GM21515 (cell line): ENCODE measurements at regions not wholly inside any gene's neighbourhood (a gene's known extent, or its start where the extent isn't known, plus 50 kb on each side); places are given as distances from the start of the nearest gene placed in this dataset.
A peak's percentile ranks its signal among the peaks of the same experiment; 100 is the strongest.

ENCODE experiments used
- ATAC-seq: cut with Tn5 transposase; IDR thresholded peaks from one replicate; pipeline ENCODE4 v1.9.1; 2021; ENCODE audit not compliant: unreplicated experiment

DNA sequence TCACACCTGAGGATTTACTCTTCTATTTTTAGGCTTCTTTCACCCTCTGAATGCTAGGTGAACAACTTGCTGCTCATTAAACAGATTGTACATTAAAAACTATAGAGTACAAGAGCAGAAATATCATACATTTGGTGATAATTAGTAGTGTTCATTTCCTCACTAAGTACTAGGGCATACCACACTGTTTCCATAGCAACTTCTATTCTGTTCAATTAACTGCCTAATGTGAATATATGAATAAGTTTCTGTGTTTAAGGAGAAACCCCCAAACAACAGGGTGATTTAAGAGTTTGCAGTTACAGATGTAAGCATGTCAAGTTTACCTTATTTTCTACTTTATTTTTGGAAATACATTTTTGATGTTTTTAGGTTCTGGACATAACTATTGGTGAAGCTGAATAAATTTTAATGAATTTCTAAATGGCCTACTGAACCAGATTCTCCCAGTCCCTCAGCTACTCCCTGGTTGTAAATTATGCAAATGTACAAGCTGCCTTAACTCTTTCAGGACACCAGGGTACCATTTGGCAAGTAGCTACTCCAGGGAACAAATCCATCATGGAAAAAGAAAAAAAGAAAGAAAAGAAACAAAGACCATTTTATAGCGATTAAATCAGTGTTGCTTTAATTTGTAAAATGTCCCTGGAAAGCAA is 199.8 kb upstream of the NAV3 start:
- no peak for ATAC-seq

DNA sequence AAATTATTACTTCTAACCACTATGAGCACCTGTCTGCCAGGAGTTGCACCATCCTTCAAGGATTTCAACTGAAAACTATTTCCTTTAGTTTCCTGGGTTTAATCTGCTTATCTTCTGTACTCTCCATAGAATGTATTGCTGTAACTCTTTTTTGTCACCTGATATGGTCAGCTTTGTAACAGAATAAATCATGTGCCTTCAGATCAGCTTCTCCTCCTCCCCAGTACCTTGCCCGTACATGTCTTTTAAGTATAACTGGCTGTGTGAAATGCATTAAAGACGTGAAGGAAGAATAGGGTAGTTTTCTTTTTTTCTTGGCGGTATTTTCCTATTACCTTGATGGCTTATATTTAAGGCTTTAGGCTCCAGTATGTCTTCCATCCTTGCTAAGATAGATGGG is 200.3 kb upstream of the NAV3 start:
- ATAC-seq: no peak

DNA sequence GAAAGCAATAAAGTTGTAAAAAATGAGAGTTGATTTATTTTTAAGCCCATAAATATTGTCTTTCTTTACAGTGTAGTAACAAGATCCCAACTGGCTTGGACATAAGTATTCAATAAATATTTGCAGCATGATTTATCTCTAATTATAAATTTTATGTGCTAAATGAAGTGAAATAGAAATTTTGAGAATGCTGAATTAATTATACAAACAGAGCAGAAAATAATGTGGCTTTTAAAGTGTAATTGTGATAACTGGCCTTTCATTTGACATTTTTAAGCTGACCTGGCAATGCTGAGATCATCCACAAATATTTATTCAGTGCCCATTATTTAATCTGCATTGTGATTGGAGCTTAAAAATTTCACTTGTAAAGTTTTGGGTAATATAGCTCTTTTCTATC is 201.6 kb upstream of the NAV3 start:
- ATAC-seq: no peak

DNA sequence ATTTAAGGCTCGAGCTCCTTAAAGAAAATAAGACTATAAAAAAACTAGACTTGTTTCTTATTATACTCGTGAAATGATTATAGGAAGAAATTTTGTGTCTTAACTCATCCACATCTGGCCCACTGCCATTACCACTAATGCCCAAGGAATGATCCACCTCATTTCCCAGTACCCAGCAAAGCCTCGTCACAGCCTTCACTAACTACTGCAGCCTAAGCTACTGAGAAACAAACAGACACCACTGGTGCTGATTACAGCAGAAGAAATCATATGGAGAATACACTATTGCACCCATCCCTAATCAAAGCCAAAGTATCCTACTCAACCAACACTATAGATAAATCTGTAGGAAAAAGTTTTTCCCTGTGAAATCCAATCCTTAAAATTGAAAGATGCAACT is 205.3 kb upstream of the NAV3 start:
- no peak for ATAC-seq

DNA sequence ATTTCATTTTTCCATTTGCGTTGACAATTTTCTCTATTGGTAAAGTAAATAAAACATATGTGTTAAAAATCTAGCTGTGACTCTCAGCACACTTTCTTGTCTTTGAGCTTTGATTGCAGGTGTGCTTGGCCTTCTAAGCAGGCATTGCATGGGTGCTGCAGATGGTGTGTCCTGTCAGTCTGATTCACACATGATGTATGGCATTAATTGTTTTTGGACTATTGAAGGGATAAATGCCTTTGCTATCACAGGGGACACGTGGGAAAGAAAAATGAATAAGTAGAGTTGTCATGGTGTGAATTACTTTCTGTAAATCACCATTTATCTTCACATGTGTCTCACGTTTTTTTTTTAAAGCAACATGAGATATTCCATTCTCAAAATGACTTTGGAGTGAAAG is 211.3 kb upstream of the NAV3 start:
- ATAC-seq: no peak

DNA sequence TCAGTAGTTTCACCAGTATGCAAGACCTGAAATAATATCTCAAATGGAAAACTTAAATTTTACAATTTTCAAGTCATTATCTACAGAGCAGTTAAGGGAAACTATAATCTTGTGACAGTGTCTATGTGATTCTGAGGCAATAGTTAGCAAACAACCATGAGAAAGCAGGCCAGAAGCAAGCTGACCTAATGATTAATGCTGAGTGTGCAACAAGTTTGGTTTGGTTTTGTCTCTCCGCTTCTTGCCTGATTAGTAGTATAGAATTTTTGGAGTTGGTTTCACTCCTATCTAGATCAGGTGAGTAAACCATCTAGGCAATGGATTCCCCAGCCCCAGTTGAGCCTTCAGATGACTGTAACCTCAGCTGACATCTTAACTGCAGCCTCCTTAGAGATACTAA is 212.9 kb upstream of the NAV3 start:
- ATAC-seq: no peak

DNA sequence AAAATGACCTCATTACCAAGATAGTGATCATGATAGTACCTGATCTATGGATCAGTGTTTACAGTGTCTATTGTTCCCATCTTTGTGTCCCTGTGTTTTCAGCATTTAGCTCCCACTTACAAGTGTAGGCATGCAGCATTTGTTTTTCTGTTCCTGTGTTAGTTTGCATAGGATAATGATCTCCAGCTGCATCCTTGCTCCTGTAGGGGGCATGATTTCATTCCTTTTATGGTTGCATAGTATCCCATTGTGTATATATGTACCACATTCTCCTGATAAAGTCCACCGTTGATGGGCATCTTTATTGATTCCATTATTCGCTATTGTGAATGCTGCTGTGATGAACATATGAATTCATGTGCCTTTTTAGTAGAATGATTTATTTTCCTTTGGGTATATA is 215.4 kb upstream of the NAV3 start:
- ATAC-seq: no peak

DNA sequence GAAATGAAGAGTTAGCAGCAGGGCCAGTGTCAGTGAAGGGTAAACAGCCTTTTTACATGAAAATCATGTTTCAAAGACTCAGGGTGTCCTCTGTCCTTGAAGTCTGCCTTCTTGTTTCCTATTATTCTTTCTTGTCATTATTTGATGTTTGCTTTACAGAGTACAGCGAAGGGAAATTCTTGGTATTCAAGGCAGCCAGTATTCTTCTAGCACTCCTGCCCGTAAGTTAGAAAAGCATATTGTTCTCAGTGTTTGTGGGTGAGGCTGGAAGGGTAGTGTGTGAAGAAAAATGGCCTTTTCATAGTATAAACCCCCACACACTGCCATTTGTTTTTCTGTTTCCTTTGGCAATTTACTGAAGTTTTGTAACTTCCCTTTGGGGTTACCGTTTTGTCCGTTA is 217.3 kb upstream of the NAV3 start:
- ATAC-seq: no peak

DNA sequence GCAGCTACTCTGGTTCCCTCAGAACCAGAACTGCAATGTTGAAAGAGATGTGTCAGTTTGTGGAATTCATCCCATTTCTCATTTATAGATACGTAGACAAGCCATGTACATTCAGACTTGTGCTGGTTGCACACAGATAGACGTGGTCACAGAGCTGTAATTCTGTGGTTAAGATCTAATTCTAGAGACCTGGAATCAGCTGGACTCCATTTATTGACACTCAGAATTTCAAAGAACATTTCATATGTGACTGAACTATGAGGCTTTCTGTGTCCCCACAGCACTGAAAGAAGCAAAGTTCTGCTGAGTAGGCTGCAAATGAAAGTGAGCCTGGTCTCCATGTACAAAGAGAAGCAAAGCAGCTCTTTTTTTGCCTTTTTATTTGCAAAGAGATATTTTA is 220.2 kb upstream of the NAV3 start:
- ATAC-seq: no peak

DNA sequence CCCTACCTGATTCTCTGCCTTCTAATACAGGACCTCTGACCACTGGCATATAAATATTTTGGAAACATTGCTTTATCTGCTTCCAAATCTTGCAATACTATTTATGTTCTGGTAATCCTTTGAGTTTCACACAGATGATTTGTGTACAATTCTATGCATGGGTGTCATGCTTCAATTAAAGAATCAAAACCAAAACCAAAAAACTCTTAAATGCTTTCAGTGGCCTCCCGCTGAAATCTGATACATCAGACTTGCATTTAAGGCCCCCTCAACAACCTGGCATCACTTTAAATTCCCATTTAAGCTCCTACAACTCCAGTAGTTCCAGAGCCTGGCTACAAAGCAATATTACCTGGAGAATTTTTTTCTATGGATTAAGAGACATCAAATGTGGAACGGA is 221.7 kb upstream of the NAV3 start:
- ATAC-seq: no peak

DNA sequence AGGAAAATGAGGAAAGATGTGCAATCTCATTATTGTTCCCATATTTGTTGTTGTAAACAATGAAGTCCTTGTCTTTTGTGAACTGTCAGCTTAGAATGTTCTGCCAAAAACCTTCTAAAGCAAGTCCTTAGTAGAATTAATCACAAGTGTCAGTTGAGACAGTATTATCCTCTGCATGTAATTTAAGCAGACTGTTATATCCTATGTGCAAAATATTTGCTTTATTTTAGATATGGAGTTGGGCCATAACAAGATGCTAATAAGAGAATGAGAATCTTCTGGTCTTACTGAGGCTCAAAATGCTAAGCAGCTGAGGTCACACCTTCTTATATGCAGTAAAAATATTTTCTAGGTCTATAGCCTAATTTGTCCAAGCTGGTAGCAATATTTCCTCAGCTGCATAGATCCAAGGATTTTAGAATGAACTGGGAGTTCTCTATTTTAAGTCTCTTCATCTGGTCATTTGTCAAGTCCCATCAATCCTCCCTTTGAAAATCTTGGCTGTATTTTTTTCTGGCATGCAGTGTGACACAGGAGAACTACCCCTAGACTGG is 222.3 kb upstream of the NAV3 start:
- no peak for ATAC-seq

DNA sequence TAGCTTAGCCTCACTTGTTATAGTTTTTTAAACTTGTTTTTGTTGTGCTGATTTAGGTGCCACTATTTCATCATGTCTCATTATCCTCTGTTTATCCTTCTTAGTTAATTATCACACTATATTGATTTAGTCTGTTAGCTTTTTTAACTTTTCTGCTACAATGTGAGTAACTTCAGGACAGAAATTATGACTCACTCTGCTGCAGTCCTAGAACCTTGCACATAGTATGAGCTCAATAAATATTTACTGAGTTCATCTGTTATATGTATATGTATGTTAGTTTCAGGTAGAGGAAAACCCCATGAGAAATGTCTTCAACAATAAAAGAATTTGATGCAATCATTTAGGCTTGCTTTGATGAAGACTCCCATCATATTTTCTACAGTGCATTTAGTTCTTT is 224.3 kb upstream of the NAV3 start:
- ATAC-seq: no peak

DNA sequence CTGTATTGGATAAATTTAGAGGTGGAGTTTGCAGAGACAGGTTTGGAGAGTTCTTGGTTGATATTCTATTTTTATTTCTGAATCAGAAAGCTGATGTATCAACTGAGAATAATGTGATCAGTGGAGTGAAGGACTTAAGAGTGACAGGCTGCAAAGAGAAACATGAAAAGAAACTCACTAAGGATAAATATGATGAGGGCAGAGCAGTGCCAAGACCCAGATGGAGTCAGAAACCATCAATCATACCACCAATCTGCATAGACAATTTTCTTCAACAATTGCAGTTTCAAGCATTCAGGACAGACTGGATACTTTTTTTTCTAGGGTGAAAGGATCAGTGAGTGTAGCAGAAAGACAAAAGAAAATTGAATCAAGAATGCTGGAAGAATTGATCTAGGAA is 226.7 kb upstream of the NAV3 start:
- no peak for ATAC-seq

DNA sequence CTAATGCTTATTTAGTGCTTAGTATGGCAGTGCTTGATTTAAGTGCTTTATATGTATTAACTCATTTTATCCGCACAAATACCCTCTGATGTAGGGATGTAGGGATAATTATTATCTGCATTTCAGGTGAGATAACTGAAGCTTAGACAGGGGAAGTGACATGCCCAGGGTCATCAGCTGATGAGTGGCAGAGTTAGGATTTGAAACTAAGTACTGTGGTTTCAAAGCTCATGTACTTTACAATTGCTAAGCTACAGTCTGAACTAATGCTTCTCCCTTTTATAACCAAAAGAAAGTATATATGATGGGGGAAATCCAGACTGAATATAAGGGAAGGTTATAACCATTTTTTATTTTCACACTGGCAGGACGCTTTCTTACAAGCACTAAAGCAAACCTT is 229.6 kb upstream of the NAV3 start:
- ATAC-seq: no peak

DNA sequence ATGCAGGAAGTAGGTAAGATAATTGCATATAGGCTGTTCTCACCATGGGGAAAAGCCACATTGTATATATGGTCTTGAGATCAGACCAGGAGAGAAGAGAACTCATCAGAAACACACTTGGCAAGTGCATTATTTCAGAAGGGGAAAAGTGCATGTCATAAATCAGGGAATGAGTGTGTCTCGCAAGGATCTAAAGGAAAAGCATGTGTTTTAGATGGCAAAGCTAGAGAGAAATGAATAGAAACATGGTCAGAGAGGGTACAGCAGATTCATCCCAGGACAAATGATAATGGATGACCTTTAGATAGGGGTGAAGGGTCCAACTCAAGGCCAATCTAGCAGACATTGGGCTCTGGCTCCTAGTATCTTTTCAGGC is 230.2 kb upstream of the NAV3 start:
- ATAC-seq: peak; percentile 21

DNA sequence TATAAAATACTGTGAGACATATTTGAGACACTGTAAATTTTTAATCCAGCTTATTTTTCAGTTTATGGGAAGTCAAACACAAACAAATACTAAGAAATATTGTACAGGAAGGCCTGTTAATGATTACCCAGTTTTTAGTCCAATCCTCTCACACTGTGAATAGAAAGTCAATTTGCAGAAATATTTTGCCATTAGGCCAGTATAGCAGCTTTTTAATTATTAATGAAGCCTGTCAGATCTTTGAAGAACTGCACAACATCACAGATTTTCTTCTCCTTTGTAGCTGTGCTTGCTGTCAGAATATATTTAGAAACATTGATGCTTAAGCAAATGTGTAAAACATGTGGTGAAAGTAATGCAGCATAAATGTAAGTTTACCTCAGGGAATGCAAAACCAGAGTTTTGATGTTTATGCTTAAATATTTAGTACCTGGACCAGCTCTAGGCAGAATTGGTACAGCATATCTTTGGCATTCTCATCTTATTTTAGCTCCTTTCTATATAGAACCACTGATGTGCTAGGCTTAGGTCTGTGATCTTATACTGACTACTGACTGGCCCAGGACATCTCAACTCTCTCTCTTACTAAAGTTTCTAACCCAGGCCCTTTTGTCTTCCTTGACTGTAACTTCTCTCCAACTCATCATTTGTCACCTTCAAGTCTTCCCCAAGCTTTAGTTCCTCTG is 230.8 kb upstream of the NAV3 start:
- peak; percentile 62 for ATAC-seq

DNA sequence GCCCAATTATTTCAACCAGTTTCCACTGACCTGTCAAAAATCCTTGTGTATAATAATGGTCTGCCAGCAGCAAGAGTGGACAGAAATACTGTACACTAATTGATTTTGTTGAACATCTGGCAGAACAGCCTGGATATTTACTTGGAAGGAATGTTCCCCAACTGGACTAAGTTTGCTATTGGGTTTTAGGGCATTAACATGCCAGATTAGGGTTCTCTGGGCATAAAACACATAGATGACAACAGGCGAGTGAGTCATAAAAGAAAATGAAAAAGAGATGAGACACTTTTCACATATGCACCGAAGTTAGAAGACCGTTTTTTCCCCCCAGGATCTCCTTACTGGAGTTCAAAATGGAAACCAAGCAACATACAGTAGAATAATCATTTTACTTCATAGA is 236.3 kb upstream of the NAV3 start:
- no peak for ATAC-seq

DNA sequence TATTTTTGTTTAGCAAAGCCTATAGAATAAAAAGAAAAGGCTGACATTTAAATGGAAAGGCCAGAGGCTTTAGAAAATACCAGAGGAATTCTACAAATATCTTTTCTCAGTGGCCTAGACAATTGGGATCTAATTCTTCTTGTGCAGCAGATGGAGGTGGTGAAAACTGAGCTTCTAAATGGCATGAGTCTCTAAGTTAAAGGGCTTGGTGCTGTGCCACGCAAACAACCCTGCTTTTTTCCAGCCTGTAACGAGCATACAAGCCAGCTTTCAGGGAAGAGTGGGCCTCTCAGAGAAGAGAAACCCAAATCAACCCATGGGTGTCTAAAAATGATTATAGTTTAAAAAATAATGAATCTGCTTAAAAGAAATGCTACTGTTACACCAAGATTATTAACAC is 237.9 kb upstream of the NAV3 start:
- ATAC-seq: no peak

DNA sequence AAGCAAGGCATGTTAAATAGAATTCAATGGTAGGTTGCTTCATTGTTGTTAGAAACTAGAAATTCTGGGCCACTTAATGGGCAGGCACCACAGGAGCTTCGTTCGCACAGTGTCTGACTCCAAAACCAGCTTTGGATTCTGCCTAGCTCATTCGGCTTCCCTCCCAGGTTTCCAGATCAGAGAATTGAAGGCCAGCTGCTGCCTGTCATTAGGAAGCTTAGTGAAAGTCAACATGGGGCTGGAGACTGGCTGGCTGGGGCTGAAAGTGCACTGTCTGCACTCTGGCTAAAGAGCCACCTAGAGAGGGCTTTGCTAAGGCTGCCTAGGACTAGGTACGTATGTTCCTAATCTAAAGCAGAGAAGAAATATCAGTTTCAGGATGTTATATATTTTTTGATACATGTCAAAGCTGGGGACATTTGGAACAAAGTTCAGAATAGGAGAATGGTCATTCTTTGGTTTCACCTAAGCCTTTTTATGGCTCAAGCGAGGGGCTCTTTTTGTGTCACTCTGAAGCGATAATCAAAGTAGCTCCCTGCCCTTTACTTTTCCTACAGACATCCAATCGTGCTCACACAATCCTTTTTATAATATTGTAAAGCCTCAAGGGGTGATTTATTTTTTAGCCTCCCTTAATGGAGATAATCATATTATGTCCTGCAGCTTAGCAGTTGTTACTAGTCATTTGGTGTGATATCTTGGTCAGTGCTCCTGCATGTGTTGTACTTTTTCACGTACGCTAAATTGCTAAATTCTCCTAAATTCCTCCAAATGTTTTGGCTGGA is 238.5 kb upstream of the NAV3 start:
- no peak for ATAC-seq

DNA sequence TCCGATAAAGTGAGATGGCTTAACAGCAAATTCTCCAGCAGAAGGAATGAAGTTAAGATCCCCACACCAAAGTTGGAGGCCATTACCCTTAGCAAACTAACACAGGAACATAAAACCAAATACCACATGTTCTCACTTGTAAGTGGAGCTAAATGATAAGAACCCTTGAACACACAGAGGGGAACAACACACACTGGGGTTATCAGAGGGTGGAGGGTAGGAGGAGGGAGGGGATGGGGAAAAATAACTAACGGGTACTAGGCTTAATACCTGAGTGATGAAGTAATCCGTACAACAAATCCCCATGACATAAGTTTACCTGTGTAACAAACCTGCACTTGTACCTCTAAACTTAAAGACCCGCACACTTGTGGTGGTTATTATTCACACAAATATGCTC is 240.4 kb upstream of the NAV3 start:
- ATAC-seq: no peak

DNA sequence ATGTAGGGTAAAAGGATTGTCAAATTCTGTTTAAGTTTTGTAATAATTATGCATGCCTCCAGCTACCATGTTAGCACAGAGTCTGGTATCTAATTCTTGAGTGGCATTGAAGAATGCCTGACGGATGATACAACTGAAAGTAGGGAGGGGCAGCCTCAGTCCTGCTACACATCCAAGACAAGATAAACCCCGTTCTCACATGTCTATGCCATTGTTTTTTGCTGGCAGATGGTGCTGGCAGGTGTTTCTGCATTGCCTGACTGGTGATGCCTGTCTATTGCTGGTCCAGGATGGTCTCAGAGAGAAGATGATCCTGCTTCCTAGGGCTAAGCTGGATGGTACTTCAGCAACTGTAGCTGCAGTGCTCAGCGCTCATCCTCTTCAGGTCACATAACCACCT is 245.8 kb upstream of the NAV3 start:
- no peak for ATAC-seq
